Liver (tissue), 3 donors: ENCODE measurements at regions not wholly inside any gene's neighbourhood (a gene's known extent, or its start where the extent isn't known, plus 50 kb on each side); places are given as distances from the start of the nearest gene placed in this dataset.

ENCODE experiments used
- CTCF ChIP-seq: fragments of 150-350 bp; IDR thresholded peaks from 2 replicates; pipeline ENCODE4 v1.5.1; 2017; ENCODE audit warnings: improper control_type of control experiment, low read depth, low read length; ENCODE audit not compliant: missing input control
- EGR1 ChIP-seq, 2 donors: IDR thresholded peaks; 2 replicates each; pipeline ENCODE4 v1.6.1; 2016 to 2018; ENCODE audit warnings: antibody characterized with exemption in 2 of 2, low read depth in 2 of 2
- JUND ChIP-seq, 2 donors: IDR thresholded peaks; 2 replicates each; pipeline ENCODE4 v1.6.1; 2016; ENCODE audit warnings: antibody characterized with exemption in 2 of 2
- MAX ChIP-seq: IDR thresholded peaks from 2 replicates; pipeline ENCODE4 v1.6.1; 2016; ENCODE audit warnings: antibody characterized with exemption
- SP1 ChIP-seq: IDR thresholded peaks from 2 replicates; pipeline ENCODE4 v1.6.1; 2018; ENCODE audit warnings: antibody characterized with exemption, mild to moderate bottlenecking
- YY1 ChIP-seq: IDR thresholded peaks from 2 replicates; pipeline ENCODE4 v1.6.1; 2016; ENCODE audit warnings: antibody characterized with exemption, mild to moderate bottlenecking
- donor health status: healthy.
- donor health status: healthy.

GRCh38 chr16:77509051-77509450, 74.2 kb upstream of the ADAMTS18 start:
- TF ChIP-seq MAX (no peak), CTCF (no peak), EGR1 (IDR thresholded peaks at IDR 0.05; ENCODE audit: low read depth in 2 of 2) (no peak), YY1 (no peak), JUND (IDR thresholded peaks at IDR 0.05) (no peak), SP1 (no peak)
